Adrenal gland (tissue), 5 donors: ENCODE measurements at regions not wholly inside any gene's neighbourhood (a gene's known extent, or its start where the extent isn't known, plus 50 kb on each side); places are given as distances from the start of the nearest gene placed in this dataset.

Experiments used
- POLR2A ChIP-seq, 2 donors: fragments of 450-650 bp; IDR thresholded peaks; one replicate each; pipeline ENCODE4 v1.6.1; 2017; ENCODE audit warnings: antibody characterized with exemption in 2 of 2, mild to moderate bottlenecking in 2 of 2, moderate library complexity in 1 of 2
- TF ChIP-seq, protein P1 (sequence below), 6 experiments: fragments of 450-650 bp in 4 of 6; fragments of 200-600 bp in 2 of 6; sonication (generic) in 1 of 6; IDR thresholded peaks; 1 replicate in 5 of 6; 2 replicates in 1 of 6; pipeline versions ENCODE4 v1.5.1 to v1.8.0; 2016 to 2021; ENCODE audit warnings: antibody characterized with exemption in 6 of 6, mild to moderate bottlenecking in 2 of 6, moderate library complexity in 1 of 6
- donor health status: DM: no; HTN: no; CAD: no.

DNA sequence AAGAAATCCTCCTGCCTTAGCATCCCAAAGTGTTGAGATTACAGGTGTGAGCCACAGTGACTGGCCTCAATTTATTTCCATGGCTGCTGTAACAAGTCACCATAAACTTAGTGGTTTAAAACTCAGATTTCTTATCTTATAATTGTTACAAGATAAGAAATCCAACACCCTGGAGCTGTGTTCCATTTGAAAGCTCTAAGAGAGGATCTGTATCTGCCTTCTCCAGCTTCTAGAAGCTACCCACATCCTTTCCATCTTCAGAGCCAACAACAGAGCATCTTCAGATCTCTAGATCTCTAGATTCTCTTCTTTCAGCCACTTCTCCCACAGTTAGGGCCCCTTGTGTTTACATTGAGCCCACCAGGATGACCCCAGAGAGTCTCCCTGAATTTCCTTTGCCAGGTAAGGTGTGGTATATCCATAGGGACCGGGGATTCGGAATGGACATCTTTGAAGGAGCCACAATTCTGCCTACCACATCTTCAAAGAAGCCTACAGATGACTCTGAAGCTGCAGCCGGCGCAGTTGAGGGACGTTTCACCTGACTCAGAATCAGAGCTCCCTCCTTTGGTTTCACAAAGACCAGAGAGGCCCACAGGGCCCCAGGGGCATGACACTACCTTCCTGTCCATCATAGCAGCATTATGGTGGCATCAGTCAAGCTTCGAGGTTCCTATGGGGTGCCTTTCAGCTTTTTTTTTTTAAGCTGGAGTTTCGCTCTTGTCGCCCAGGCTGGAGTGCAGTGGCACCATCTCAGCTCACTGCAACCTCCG is 87.0 kb upstream of the IGF1R start:
- TF ChIP-seq, protein P1, sequence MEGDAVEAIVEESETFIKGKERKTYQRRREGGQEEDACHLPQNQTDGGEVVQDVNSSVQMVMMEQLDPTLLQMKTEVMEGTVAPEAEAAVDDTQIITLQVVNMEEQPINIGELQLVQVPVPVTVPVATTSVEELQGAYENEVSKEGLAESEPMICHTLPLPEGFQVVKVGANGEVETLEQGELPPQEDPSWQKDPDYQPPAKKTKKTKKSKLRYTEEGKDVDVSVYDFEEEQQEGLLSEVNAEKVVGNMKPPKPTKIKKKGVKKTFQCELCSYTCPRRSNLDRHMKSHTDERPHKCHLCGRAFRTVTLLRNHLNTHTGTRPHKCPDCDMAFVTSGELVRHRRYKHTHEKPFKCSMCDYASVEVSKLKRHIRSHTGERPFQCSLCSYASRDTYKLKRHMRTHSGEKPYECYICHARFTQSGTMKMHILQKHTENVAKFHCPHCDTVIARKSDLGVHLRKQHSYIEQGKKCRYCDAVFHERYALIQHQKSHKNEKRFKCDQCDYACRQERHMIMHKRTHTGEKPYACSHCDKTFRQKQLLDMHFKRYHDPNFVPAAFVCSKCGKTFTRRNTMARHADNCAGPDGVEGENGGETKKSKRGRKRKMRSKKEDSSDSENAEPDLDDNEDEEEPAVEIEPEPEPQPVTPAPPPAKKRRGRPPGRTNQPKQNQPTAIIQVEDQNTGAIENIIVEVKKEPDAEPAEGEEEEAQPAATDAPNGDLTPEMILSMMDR (IDR thresholded peaks at IDR 0.05), result no peak
- TF ChIP-seq POLR2A (IDR thresholded peaks at IDR 0.05), result no peak
